ENCODE measurements at regions not wholly inside any gene's neighbourhood (a gene's known extent, or its start where the extent isn't known, plus 50 kb on each side); places are given as distances from the start of the nearest gene placed in this dataset.

- DNase-seq, result no peak
These were observed 165.4 kb upstream of the RNF32 start for GRCh38 chr7:156475179-156475578.

GRCh38 chr7:156474241-156474743, 166.3 kb upstream of the RNF32 start:
- no peak for DNase-seq

GRCh38 chr7:156473476-156474240, 166.9 kb upstream of the RNF32 start:
- DNase-seq, result peak in 1 of 2 experiments; percentile 18

- no peak for DNase-seq
These were observed 168.3 kb upstream of the RNF32 start for GRCh38 chr7:156472267-156472666.

GRCh38 chr7:156470399-156471320, 169.9 kb upstream of the RNF32 start:
- no peak for DNase-seq

- DNase-seq, result no peak
These were observed 173.5 kb upstream of the RNF32 start for GRCh38 chr7:156466955-156467625.

GRCh38 chr7:156466272-156466671, 174.3 kb upstream of the RNF32 start:
- DNase-seq, result no peak

GRCh38 chr7:156465186-156465585, 175.4 kb upstream of the RNF32 start:
- no peak for DNase-seq

- DNase-seq, result no peak
These were observed 176.2 kb upstream of the RNF32 start for GRCh38 chr7:156464339-156464738.

GRCh38 chr7:156463280-156463679, 177.3 kb upstream of the RNF32 start:
- no peak for DNase-seq

GRCh38 chr7:156461881-156462665, 178.5 kb upstream of the RNF32 start:
- no peak for DNase-seq

- DNase-seq, result no peak
These were observed 179.5 kb upstream of the RNF32 start for GRCh38 chr7:156460858-156461627.

- DNase-seq, result no peak
These were observed 181.0 kb upstream of the RNF32 start for GRCh38 chr7:156459582-156459981.

GRCh38 chr7:156459067-156459466, 181.5 kb upstream of the RNF32 start:
- no peak for DNase-seq

GRCh38 chr7:156458011-156458410, 182.6 kb upstream of the RNF32 start:
- no peak for DNase-seq

GRCh38 chr7:156456503-156457115, 184.0 kb upstream of the RNF32 start:
- no peak for DNase-seq

GRCh38 chr7:156456032-156456431, 184.5 kb upstream of the RNF32 start:
- DNase-seq, result no peak

GRCh38 chr7:156450473-156450872, 190.1 kb upstream of the RNF32 start:
- DNase-seq, result no peak

- DNase-seq, result no peak
These were observed 191.7 kb upstream of the RNF32 start for GRCh38 chr7:156448918-156449317.

- no peak for DNase-seq
These were observed 193.6 kb upstream of the RNF32 start for GRCh38 chr7:156446990-156447389.
